Esophagus muscularis mucosa (tissue), 4 donors: ENCODE measurements at regions not wholly inside any gene's neighbourhood (a gene's known extent, or its start where the extent isn't known, plus 50 kb on each side); places are given as distances from the start of the nearest gene placed in this dataset.

ENCODE experiments used
- DNase-seq: peaks from one replicate; pipeline ENCODE4 v3.0.0-alpha.2; 2017; ENCODE audit errors: extremely low spot score
- H3K27ac ChIP-seq, 4 donors: fragments of 200-600 bp; sonication (generic); replicated peaks in 1 of 4; 1 replicate in 3 of 4; 2 replicates in 1 of 4; pipeline ENCODE4 v1.5.1; 2016 to 2019; ENCODE audit warnings: mild to moderate bottlenecking in 1 of 4
- H3K27me3 ChIP-seq, 4 donors: fragments of 200-600 bp; sonication (generic); one replicate each; pipeline versions ENCODE4 v1.5.1 to v1.6.0; 2016 to 2019
- H3K36me3 ChIP-seq, 4 donors: fragments of 200-600 bp; sonication (generic); one replicate each; pipeline ENCODE4 v1.5.1; 2016 to 2019
- H3K4me1 ChIP-seq, 4 donors: fragments of 200-600 bp; sonication (generic); one replicate each; pipeline ENCODE4 v1.5.1; 2016 to 2019
- H3K4me3 ChIP-seq, 4 donors: fragments of 200-600 bp; sonication (generic); 1 replicate in 2 of 4; 2 replicates in 2 of 4; pipeline ENCODE4 v1.5.1; 2016 to 2019; ENCODE audit warnings: mild to moderate bottlenecking in 4 of 4, moderate library complexity in 1 of 4
- H3K9me3 ChIP-seq, 4 donors: fragments of 200-600 bp; sonication (generic); 1 replicate in 3 of 4; 2 replicates in 1 of 4; pipeline ENCODE4 v1.5.1; 2016 to 2019
- CTCF ChIP-seq, 3 experiments: fragments of 200-600 bp in 2 of 3; fragments of 450-650 bp in 1 of 3; sonication (generic) in 2 of 3; IDR thresholded peaks; one replicate each; pipeline ENCODE4 v1.5.1; 2017 to 2019; ENCODE audit warnings: antibody characterized with exemption in 3 of 3, mild to moderate bottlenecking in 2 of 3, moderate library complexity in 1 of 3
- EP300 ChIP-seq: sonication (generic); formaldehyde crosslinking; IDR thresholded peaks from one replicate; pipeline ENCODE4 v1.6.1; 2017; ENCODE audit warnings: antibody characterized with exemption
- POLR2A ChIP-seq: fragments of 450-650 bp; IDR thresholded peaks from one replicate; pipeline ENCODE4 v1.6.1; 2017; ENCODE audit warnings: antibody characterized with exemption, moderate library complexity, mild to moderate bottlenecking, low read depth
- POLR2AphosphoS5 ChIP-seq, 2 donors: sonication (generic); formaldehyde crosslinking; IDR thresholded peaks; one replicate each; pipeline ENCODE4 v1.6.1; 2017; ENCODE audit warnings: antibody characterized with exemption in 2 of 2
- WGBS: methylation state at CpG from one replicate; pipeline ENCODE4 v1.1.5; 2018; 5-methylcytosine and 5-hydroxymethylcytosine counted together
- intact Hi-C: fragments of 100-400 bp; cut with DNase I; formaldehyde crosslinking; loops from one replicate; pipeline ENCODE4 v1.15.1; 2023

DNA sequence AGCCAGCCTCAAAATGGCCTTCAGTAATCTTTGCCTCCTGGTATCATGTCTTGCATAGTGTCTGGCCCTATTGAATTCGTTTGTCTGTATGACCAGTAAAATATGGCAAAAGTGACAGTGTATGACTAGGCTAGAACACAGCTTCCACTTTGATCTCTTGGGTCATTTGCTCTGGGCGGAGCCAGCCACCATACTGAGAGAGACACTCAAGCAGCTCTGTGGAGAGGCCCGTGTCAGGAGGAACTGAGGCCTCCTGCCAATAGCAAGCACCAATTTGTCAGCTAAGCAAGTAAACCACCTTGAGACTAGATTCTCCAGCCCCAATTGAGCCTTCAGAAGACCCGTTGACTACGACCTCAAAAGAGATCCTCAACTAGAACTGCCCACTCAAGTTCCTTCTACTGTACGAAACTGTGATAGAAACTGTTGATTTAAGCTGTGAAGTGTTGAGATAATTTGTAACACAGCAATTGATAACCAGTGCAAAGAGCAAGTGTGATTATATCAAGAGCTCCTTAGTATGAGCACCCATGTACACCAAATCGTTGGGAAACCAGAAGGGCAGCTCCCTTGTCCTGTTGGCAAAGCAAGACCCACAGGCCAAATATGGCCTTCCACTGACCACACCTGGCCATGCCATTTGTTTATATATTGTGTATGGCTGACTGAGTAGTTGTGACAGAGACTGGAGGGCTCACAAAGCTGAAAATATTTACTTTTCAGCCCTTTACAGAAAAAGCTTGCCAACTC lies 52.7 kb upstream of the SERBP1 start:
- intact Hi-C loops: no loop called here
- no peak for TF ChIP-seq POLR2AphosphoS5 (IDR thresholded peaks at IDR 0.05)
- no peak for TF ChIP-seq CTCF (IDR thresholded peaks at IDR 0.05)
- no peak for TF ChIP-seq EP300
- TF ChIP-seq POLR2A: no peak
- 91% methylated on average over 7 of the region's 7 CpGs for WGBS

GRCh38 chr1:67484492-67484891 lies 54.3 kb upstream of the SERBP1 start:
- no peaks in the 10 kb centered on the region for H3K36me3 ChIP-seq
- TF ChIP-seq POLR2A (no peak), CTCF (IDR thresholded peaks at IDR 0.05) (no peak)
- no peak for DNase-seq
- no peaks in the 10 kb centered on the region for H3K27me3 ChIP-seq
- no peak overlapping the region for H3K27ac ChIP-seq
- intact Hi-C loops: no loop called here
- no peaks in the 10 kb centered on the region for H3K9me3 ChIP-seq
- H3K4me3 ChIP-seq: no peak overlapping the region
- 47% methylated on average over 2 of the region's 2 CpGs for WGBS
- peaks cover under 1 to 4% (median 2%) of the 10 kb centered on the region in 4 donors for H3K4me1 ChIP-seq

More for the DNA sequence above, 52.7 kb upstream of the SERBP1 start:
- Histone ChIP-seq H3K4me3 (no peak overlapping the region), H3K27ac (no peak overlapping the region), H3K4me1 (peaks cover 5 to 13% (median 10%) of the 10 kb centered on the region in 4 donors), H3K36me3 (no peaks in the 10 kb centered on the region), H3K27me3 (no peaks in the 10 kb centered on the region), H3K9me3 (no peaks in the 10 kb centered on the region)
- DNase-seq: no peak

DNA sequence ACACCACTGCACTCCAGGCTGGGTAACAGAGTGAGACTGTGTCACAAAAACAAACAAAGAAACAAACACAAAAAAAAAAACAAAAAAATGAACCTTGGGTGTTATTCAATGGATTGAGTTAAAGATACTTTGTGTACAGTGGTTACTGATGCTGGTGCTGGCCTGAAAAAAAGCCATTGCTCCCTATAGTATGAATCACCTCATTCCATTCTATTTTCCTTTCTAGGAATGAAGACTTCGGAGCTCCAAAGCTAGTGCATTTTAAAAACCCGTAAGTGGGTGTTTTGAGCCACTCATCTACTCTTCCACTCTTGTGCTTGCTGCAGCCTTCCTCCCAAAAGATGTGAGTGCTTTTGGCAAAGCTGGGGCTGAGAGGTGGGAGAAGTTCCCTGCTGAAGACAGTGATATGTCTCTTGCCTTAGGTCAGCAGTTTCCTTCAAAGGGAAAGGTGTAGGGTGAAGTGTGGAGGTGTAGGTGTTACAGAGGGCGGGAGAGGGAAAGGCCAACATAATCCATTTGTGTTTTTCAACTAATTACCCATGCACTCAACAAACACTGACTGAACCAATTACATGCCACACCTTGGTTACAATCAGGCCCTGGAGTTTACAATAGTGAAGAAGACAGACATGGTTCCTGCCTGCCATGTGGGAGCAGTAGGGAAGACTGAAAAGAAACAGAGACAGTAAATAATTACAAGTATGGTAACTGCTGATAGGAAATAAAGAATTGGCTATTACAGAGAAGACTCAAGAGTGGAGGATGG lies 55.0 kb upstream of the SERBP1 start:
- no peak for TF ChIP-seq POLR2AphosphoS5 (IDR thresholded peaks at IDR 0.05)
- TF ChIP-seq EP300: no peak
- TF ChIP-seq POLR2A: no peak
- TF ChIP-seq CTCF (IDR thresholded peaks at IDR 0.05): no peak
- WGBS: 78% methylated on average over 3 of the region's 3 CpGs
- no peaks in the 10 kb centered on the region for H3K27me3 ChIP-seq

GRCh38 chr1:67489643-67490042 lies 59.4 kb upstream of the SERBP1 start:
- Histone ChIP-seq H3K4me3 (no peak overlapping the region), H3K27me3 (no peaks in the 10 kb centered on the region), H3K9me3 (no peaks in the 10 kb centered on the region), H3K4me1 (no peaks in the 10 kb centered on the region), H3K36me3 (no peaks in the 10 kb centered on the region), H3K27ac (no peak overlapping the region)
- whole genome bisulfite sequencing: 33% methylated on average over 1 of the region's 1 CpG
- intact Hi-C loops: no loop called here
- TF ChIP-seq CTCF (IDR thresholded peaks at IDR 0.05): peak; percentile 14 to 35 (median 28)
- no peak for TF ChIP-seq POLR2AphosphoS5 (IDR thresholded peaks at IDR 0.05)
- DNase-seq: no peak

More for the DNA sequence above, 55.0 kb upstream of the SERBP1 start:
- H3K4me3 ChIP-seq: no peak overlapping the region
- H3K9me3 ChIP-seq: no peaks in the 10 kb centered on the region
- H3K36me3 ChIP-seq: no peaks in the 10 kb centered on the region
- no peaks in the 10 kb centered on the region for H3K4me1 ChIP-seq
- H3K27ac ChIP-seq: no peak overlapping the region
- intact Hi-C loops: no loop called here
- no peak for DNase-seq
